NCI-H1105 (cell line): ENCODE measurements at regions not wholly inside any gene's neighbourhood (a gene's known extent, or its start where the extent isn't known, plus 50 kb on each side); places are given as distances from the start of the nearest gene placed in this dataset.

ENCODE experiments used
- DNase-seq: peaks from one replicate; lab custom pipeline; 2025; lab: John Stamatoyannopoulos, UW

DNA sequence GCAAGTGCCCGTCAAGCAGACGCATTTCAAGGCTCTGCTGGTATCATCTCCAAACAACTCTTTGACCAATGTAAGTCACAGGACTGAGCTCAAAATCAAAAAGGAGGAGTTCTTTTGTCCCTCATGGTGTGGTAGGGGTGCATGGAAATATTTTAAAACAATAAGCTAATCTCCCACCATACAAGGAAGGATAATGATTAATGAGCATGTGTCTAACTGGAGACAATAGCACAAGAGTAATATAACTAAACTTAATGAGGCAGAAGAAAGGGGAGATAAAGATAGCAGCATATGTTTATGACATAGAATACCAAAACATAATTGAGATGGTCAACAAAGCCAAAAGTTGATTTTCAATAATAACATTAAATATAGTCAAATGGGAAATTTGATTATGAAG, 668.0 kb upstream of the ZP4 start:
- DNase-seq: no peak

DNA sequence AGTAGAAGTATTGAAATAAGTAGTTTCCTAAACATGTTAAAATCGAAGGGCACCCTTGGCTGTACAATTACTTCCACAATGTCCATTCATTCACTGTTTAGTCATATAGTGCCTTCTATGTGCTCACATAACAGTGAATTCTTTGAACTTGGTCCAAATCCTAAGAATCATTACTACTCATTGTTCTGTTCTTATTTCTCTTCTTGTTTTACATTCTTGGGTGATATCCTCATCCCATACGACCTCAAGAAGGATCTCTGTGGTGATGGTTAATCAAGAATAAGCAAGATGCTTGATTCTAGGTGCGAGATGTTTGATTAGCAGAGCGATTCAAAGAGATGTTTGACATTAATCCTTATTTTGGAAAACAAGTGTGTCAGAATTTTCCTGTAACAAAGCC, 667.4 kb upstream of the ZP4 start:
- no peak for DNase-seq

DNA sequence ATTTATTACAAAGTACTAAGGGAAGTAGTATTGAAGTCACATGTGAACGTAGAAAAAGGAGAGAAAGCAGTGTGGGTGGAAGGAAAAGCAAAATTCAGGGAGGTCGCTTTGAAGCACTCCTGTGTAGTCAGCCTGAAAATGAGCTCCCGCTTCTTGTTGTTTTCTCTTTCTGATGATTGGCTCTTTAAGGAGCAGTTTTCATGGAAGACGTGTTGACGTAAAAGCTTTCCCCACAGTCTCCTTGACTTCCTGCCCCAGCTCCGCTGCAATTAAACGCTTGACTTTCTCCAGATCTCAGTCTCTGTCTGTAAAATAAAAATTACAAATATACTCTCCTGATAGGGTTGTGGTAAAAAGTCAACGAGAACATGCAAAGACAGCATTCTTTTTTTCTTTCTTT, 661.5 kb upstream of the ZP4 start:
- no peak for DNase-seq

DNA sequence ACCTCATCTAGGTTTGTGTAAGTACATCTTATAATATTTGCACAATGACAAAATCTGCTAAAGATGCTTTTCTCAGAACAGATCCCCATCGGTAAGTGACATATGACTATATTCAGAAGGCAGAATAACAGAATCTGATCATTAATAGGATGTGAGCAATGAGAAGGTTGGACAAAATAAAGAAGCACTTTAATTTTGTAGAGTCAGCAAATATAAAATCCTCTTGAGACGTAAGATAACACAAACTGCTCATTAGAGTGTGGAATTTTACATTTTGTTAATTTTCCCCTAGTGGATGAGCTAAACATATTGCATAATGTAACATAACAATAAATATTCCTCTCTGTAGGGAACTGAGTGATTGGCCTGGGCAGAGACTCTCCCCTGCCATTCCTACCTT, 658.4 kb upstream of the ZP4 start:
- DNase-seq: no peak

DNA sequence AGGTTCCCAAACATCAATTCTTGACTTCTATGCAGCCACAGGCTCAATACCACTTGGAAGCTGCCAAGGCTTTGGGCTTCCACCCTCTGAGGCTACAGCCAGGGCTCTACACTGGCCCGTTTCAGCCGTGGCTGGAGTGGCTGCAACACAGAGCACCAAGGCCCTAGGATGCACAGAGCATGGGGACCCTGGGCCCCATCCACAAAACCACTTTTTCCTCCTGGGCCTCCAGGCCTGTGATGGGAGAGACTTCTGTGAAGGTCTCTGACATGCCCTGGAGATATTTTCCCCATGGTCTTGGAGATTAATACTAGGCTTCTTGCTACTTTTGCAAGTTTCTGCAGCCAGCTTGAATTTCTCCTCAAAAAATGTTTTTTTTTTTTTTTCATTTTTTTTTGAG, 655.4 kb upstream of the ZP4 start:
- no peak for DNase-seq

DNA sequence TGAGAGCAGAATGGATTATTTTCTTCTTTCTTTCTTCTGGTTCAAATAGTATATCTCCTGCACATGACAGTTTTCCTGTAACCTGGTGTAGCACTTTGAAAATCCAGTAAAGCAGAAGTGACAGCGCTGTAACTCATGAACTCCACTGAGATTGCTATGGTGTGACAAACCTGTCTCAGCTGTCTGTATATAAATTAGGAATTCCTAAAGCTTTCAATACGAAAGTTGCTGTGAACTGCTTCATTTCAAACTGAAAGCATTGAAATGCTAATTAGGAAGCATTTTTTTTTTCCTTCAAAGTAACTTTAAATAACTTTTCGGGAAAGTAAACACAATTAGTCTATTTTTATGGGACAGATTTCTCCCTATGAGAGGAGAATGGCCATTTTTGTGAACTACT, 646.9 kb upstream of the ZP4 start:
- no peak for DNase-seq

DNA sequence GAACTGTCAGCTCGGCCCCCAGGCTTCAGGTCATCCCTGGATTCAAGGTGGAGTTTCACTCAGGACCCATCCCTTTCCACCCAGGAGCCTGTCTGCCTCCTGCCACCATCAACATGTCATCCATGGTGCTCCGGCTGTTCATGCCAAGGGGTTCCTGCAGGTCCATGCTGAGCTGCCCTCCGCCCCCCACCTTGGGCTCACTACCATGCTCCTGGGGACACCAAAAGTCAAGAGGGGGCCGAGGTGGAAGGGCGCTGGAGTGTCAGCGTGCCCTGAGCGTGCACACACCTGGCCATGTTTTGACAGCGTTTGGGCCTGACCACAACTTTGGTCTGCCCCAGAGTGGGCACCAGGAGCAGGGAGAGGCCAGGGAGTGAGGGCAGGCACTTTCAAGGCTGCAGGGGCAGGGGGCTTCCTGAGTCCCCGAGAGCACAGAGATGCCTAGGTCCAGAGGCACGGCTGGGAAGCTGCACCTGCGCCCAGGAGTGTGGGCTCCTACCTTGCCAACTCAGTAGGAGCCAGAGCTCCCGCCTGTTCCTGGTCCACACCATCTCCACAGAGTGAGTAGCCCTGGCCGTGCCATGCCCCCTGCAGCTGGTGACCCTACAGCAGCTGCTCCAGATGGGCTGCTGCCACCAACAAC, 639.6 kb upstream of the ZP4 start:
- DNase-seq: no peak

DNA sequence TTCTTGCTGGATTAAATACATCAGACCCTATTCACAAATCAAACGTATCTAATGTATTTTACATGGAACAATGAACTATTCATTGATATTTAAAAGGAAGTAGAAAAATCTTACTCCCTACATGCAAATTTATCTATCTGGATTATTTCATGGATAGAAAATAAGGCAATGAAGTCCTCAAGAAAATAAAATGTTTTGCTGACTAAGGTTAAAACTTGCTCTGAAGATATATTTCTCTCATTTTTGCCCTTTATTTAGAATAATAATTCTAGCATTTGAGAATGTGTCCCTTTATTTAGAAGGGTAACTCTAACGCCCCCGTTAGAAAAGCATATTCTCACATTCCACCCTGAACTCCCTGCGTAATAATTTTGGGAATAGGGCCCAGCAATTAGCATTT, 627.0 kb upstream of the ZP4 start:
- no peak for DNase-seq

DNA sequence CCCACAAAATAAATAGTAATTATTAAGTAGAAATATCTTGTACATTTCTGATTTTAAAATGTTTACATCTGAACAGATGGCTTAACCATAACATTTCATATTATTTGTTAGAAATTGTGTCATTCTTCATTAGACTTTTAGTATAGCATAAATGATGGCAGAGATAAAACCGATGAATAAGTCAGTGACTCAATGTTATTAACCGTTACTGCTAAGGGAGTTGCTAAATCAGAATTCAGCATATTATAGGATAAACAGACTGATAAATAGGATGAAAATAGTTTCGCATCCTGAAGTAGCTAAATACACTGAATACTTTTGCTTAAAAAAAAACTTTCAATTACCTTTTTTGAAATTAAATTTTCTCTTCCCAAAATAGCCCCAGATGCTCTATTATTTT, 610.6 kb upstream of the ZP4 start:
- no peak for DNase-seq

DNA sequence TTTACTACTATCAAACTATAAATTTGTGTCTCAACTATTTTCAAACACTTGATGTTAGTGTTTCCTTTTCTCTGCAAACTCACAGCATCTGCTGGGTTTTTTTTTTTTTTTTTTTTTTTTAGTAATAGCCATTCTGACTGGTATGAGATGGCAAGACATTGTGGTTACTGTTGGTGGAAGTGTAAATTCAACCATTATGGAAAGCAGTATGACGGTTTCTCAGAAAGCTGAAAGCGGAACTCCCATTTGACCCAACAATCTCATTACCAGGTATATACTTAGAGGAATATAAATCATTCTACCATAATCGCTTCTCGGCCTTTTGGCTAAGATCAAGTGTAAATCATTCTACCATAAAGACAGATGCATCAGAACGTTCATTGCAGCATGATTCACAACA, 608.3 kb upstream of the ZP4 start:
- no peak for DNase-seq

DNA sequence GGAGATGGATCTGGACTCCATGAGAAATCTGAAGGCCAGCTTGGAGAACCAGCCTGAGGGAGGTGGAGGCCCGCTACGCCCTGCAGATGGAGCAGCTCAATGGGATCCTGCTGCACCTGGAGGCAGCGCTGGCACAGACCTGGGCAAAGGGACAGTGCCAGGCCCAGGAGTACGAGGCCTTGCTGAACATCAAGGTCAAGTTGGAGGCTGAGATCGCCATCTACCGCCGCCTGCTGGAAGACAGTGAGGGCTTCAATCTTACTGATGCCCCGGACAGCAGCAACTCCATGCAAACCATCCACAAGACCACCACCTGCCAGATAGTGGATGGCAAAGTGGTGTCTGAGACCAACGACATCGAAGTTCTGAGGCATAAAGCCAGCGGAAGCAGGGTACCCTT, 601.5 kb upstream of the ZP4 start:
- DNase-seq: no peak

DNA sequence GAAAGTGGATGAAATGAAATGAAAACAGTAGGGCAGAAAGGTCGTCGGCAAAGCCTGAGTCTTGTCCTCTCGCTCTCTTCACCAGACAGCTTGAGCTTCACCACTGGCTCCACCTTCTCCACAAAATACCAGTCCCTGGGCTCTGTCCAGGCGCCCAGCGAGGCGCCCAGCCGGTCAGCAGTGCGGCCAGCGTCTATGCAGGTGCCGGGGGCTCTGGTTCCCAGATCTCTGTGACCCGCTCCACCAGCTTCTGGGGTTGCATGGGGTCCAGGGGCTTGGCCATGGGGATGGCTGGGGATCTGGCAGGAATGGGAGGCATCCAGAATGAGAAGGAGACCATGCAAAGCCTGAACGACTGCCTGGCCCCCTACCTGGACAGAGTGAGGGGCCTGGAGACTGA, 600.5 kb upstream of the ZP4 start:
- DNase-seq: no peak

DNA sequence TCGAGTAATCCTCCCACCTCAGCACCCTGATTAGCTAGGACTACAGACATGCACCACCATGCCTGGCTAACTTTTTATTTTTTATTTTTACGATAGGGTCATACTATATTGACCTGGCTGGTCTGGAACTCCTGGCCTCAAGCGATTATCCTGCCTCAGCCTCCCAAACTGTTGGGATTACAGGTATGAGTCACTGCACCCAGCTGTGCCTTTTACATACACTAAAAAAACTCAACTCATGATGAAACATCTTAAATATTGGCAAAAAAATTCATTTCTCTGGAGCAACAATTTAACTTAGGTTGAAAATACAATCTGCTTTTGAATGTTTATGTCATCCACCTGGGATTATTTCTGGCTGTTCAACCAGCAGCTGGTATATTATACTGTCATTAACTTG, 598.3 kb upstream of the ZP4 start:
- DNase-seq: no peak

DNA sequence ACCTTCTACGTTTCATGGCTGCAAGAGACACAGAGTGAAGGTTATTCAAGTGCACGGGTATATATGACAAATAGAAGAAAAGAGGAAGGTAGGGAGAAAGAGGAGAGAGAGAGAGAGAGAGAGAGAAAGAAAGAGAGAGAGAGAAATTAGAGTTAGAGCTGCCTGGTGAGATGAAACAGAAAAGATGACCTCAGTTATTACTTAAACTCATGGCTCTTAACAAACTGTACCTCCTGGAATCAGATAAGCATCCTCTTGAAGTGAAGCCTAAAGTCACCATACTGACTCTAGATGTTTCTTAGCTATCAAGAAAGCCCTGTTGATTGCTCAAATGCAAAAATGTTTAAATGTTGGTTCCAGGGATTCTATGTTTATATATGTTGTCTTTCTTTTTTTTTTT, 597.7 kb upstream of the ZP4 start:
- DNase-seq: no peak

DNA sequence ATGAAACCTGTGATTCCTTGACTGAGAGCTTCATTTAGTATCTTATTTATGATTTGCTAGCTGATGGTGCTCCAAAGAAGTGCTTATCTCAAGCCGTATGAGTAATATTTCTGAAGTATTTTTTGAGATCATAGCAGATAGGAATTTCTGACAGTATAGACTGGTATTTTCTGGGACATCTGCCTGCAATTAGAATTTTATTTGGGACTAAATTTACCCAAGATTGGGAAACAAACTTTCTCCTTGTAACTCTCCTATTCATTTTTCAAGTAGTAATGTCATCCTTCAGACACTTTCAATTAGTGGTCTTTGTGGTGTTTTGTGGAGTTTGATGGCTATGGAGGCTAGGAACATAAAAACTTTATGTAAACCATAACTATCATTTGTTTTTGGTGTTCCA, 597.2 kb upstream of the ZP4 start:
- no peak for DNase-seq

DNA sequence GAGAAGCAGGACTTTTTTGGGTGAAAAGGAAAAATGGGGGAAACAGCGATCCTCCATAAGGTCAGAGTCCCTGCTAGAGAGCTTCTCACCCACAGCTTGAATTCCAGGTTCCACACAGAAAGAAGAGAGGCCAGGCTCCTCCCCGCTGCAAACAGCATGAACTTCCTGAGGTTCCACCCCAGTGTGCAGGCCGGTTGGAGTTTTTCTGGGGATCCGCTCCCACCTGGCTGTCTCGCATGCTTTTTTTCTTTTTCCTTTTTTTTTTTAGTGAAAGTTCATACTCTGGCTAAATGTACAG, 595.1 kb upstream of the ZP4 start:
- DNase-seq: no peak

DNA sequence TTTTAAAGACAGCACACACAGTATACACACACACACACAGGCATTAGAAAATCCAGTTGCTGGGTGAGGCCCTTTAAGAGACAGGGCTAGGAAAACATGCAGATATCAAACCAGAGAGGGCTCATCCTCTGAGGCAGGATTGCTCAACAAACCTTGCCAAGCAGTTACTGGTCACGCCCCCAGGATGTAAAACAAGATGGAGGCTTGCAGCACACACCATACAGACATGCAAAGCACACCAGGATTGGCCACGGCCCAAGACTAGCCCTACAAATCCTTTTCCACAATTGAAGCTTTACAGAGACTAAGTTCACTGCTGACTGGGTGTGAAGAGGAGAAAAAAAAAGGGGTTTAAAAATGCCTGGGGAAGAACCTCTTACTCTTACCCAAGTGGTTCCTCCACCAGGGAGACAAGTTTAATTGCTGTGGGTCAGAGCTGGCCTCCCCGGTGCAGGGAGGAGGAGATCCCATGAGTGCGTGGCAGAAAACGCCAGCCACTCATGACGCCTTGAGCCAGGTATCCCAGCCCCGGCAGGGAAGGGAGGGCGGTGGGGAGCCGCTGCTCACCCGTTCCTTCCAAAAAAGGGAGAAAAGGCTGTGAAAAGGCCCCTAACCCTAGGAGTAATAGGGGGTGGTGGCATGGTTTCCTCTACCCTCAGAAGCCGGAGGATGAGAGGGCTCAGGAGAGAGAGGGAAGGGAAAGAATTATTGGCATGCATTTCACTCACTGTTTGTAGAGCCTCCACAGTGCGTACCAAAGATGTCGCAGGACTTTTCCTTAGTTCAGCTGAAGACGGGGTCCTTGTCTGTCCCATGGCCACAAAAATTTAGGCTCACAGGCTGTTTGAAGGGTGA, 594.6 kb upstream of the ZP4 start:
- DNase-seq: no peak

DNA sequence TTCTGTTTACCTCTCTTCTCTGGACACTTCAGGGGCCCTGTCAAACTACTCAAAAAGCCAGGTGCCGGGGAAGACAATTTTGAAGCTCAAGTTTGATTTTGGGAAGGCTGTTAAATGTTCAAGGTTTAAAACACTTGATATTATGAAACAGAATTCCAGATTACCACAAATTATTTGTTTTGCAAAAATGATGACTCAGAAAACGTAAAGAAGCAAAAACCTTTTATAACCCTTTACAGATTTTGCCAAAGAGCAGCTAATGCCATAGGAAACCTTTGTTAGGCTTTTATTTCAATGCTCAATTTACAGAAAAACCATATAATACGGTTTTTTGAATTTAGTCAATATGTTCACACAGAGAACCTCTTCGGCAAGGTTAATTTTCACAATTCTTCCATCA, 593.4 kb upstream of the ZP4 start:
- DNase-seq: no peak

DNA sequence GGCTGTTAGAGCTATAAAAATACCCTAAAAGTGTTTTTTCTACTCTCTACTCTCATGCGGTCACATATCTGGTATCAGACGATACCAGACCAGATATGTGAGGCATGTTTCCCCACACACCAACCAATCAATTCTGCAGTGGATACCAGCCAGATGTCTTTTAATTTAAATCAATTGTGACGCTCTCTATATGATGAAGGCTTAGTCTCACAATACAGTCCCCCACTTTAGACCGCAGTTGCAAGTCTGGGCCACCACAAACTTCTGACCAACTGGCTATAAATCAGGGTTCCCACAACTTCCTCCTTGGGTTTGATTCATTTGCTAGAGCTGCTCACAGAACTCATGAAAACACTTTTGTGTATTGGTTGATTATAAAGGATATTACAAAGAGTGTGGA, 586.1 kb upstream of the ZP4 start:
- no peak for DNase-seq

DNA sequence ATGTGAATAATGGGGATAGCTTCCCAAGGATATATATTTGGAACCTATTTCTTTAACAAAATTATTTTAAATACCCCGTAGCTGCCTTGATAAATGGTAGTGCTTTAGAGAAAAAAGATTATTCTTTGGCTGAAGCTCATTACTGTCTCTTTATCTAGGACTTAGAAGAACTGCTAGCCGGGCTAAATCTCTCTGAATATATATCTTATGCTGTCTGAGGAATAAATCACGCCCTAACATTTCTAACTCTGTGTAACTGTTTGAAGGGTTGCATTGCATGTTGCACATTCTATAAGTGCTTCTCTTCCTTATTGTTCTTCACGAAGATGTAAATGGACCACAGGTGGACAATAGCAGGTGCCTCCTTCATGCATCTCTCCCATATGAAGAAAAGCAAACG, 585.0 kb upstream of the ZP4 start:
- DNase-seq: no peak

DNA sequence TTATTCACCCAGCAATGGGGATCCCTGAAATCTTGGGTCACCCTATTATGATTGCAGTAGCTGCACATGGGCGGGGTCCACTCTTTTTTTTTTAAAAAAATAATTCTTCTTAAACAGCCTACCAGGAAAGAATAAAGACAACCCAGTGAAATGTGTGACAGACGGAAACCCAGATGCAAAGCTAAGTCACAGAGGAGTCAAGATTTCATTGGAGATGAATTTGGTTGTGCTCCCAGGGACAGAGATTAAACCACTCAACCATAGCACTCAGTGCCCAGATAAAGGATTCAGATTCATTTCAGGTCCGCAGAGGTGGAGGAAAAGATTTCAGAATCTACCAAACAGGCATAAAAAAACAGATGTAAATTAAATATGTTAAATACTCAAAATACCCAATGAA, 583.5 kb upstream of the ZP4 start:
- no peak for DNase-seq

DNA sequence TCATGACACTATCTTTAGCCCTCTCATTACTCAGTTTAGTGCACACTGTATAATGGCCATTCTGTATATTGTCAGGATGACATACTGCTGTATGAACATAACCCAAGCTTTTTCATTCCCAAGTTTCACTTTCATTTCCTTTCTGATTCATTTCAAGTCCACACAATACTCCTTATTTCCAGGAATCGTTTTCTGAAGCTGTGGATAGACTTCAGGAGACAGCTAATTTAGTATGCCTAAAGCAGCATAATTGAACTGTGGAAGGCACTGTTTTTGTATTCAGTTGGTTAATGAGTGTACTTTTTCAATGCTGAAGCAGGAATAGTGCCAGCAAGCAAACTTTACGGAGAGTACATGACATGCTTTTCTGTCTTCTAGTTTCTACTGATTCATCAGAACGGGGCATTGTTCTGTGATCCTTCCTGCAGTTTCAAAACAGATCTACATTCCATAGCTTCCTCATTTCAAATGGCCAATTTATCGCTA, 578.5 kb upstream of the ZP4 start:
- no peak for DNase-seq

DNA sequence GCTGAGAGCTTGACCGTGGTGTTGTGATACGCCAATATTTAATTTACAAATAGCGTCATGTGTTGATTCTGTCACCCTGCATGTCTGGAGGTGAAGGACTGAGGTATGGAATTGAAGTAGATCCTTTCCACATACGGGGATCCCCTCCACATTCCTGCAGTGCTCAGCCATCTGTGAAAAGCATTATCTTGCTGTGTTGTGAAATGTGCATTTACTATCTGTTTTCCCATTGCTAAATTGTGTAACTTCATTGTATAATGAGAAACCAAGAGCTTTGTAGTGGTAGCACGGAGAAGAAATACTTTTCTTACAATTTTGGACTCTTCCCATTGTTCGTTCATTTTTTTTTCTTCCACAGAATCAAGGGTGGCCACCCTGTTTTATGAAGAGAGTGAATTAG, 577.3 kb upstream of the ZP4 start:
- no peak for DNase-seq

DNA sequence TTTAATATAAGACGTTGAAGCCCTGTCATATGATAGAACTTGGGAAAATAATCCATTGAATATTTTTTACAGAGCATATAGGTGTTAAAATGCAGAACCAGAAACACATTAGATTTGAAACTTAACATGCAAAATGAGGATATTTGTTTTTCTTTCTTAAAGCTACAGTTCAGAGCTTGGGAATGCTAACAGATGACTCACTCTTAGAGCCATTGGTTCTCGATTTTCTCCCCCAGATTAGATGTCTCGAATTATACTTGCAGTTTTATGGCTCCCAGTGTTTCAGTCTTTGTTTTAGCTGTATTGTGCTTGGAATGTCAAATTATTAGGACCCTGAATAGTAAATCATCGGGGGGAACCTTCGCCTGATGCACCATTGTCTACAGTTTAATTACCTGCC, 575.7 kb upstream of the ZP4 start:
- no peak for DNase-seq
